Keratinocyte (primary cell): ENCODE measurements at regions not wholly inside any gene's neighbourhood (a gene's known extent, or its start where the extent isn't known, plus 50 kb on each side); places are given as distances from the start of the nearest gene placed in this dataset.

Source experiments
- CTCF ChIP-seq, 3 experiments: IDR thresholded peaks in 1 of 3; conservative IDR thresholded peaks in 1 of 3; optimal IDR thresholded peaks in 1 of 3; 2 replicates in 2 of 3; 3 replicates in 1 of 3; pipeline versions ENCODE3 to v1.5.1; 2011; ENCODE audit warnings: low read length in 3 of 3, mild to moderate bottlenecking in 3 of 3, moderate library complexity in 2 of 3, control low read depth in 1 of 3, inconsistent platforms in 1 of 3; ENCODE audit not compliant: insufficient read depth in 2 of 3; ENCODE audit errors: extremely low read depth in 1 of 3
- EZH2 ChIP-seq: IDR thresholded peaks from one replicate; pipeline ENCODE4 v1.6.1; 2012; ENCODE audit warnings: inconsistent platforms, mild to moderate bottlenecking, low read length, moderate library complexity

DNA sequence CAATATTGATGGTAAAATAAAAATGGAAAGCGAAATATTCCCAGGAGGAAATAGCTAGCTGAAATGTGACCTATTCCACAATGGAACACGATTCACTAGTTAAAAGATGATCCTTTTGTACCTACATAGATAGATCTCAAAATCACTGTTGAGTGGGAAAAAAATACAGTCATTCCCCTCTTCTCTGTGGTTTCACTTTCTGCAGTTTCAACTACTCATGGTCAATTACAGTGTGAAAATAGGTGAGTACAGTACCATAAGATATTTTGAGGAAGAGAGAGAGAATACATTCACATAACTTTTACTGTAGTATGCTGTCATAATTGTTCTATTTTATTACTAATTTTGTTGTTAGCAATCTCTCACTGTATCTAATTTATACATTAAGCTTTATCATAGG is 56.0 kb upstream of the COL13A1 start:
- TF ChIP-seq CTCF (optimal IDR thresholded peaks at IDR 0.05 in 1 of 3, IDR thresholded peaks at IDR 0.05 in 1 of 3, conservative IDR thresholded peaks at IDR 0.05 in 1 of 3; ENCODE audit: extremely low read depth in 1 of 3, insufficient read depth in 2 of 3, low read length in 3 of 3): no peak
- TF ChIP-seq EZH2: no peak
